Panc1 (cell line): ENCODE measurements at regions not wholly inside any gene's neighbourhood (a gene's known extent, or its start where the extent isn't known, plus 50 kb on each side); places are given as distances from the start of the nearest gene placed in this dataset.

Experiments
- ATAC-seq: fragments of 200-7000 bp; cut with Tn5 transposase; 2 replicates; pipeline ENCODE4 v1.9.1; 2020; ENCODE audit warnings: mild to moderate bottlenecking, moderate library complexity
- BruUV-seq: library from RNA; stranded (reverse); fragments of 400-500 nt; replicated peaks from 2 replicates; lab custom pipeline; 2021; lab: Mats Ljungman, UMichigan
- CTCF ChIA-PET: fragments of 300-600 bp; sonication (Branson Sonifier 250); formaldehyde crosslinking; loops from one replicate; lab custom pipeline; 2022; ENCODE audit warnings: antibody characterized with exemption; lab: Charles Lee
- POLR2A ChIA-PET: fragments of 300-600 bp; sonication (Branson Sonifier 250); formaldehyde crosslinking; loops from one replicate; lab custom pipeline; 2022; ENCODE audit warnings: antibody characterized with exemption; lab: Charles Lee
- DNase-seq: peaks from one replicate; pipeline ENCODE4 v3.0.0-alpha.2; 2010; ENCODE audit warnings: low read depth, low spot score
- H3K27ac ChIP-seq: 2 replicates; pipeline ENCODE4 v1.5.1; 2011; ENCODE audit warnings: mild to moderate bottlenecking, low read length, inconsistent platforms
- H3K27me3 ChIP-seq: fragments of 200-500 bp; sonication (Bioruptor generic); 2 replicates; pipeline ENCODE4 v1.6.0; 2014; ENCODE audit warnings: low read length, inconsistent platforms; ENCODE audit not compliant: control insufficient read depth, insufficient read depth
- H3K36me3 ChIP-seq: fragments of 200-500 bp; sonication (Bioruptor generic); 2 replicates; pipeline ENCODE4 v1.5.1; 2014; ENCODE audit warnings: inconsistent platforms, mild to moderate bottlenecking, low read length, moderate library complexity; ENCODE audit not compliant: control insufficient read depth, insufficient read depth
- H3K4me1 ChIP-seq: 2 replicates; pipeline ENCODE4 v1.5.1; 2011; ENCODE audit warnings: inconsistent platforms, mild to moderate bottlenecking, low read length, moderate library complexity; ENCODE audit not compliant: control insufficient read depth, insufficient read depth
- H3K4me3 ChIP-seq, 2 experiments: 2 replicates each; pipeline ENCODE4 v1.5.1; 2011 to 2012; ENCODE audit warnings: low read depth in 2 of 2, low read length in 2 of 2, mild to moderate bottlenecking in 2 of 2, inconsistent platforms in 1 of 2, moderate library complexity in 1 of 2
- H3K9me3 ChIP-seq: fragments of 200-500 bp; sonication (Bioruptor generic); 2 replicates; pipeline ENCODE4 v1.5.1; 2014; ENCODE audit warnings: low read depth, mild to moderate bottlenecking, inconsistent platforms, low read length, moderate library complexity; ENCODE audit not compliant: control insufficient read depth, insufficient read depth
- CTCF ChIP-seq: fragments of 450-650 bp; IDR thresholded peaks from 2 replicates; pipeline ENCODE4 v1.5.1; 2017; ENCODE audit warnings: mild to moderate bottlenecking
- POLR2AphosphoS5 ChIP-seq: IDR thresholded peaks from 2 replicates; pipeline ENCODE4 v1.6.1; 2012; ENCODE audit warnings: mild to moderate bottlenecking, low read depth, low read length, moderate library complexity
- TCF7L2 ChIP-seq: IDR thresholded peaks from 2 replicates; pipeline ENCODE4 v1.6.1; 2011; ENCODE audit warnings: mild to moderate bottlenecking, low read depth, low read length, inconsistent platforms
- in situ Hi-C: cut with HindIII; loops from 2 replicates; pipeline ENCODE4 v1.10.0; 2016; ENCODE audit warnings: low sequenced_read_pairs, low pct_unique_long_range_greater_than_20kb
- intact Hi-C: fragments of 100-400 bp; cut with micrococcal nuclease; formaldehyde crosslinking; loops from one replicate; pipeline ENCODE4 v1.10.0; 2022; ENCODE audit not compliant: unreplicated experiment
- TF ChIP-seq, protein P1 (sequence below), 2 experiments: IDR thresholded peaks; 2 replicates each; pipeline ENCODE4 v1.6.1; 2011 to 2012; ENCODE audit warnings: low read depth in 2 of 2, control low read depth in 1 of 2, low read length in 1 of 2, mild to moderate bottlenecking in 1 of 2, moderate library complexity in 1 of 2; ENCODE audit not compliant: insufficient read depth in 1 of 2

- ChIA-PET POLR2A (no interaction called here), CTCF (interaction anchor here (0.9 kb wide), 1 partner anchor 244 kb away, joined by 3 read pairs; no protein-coding TSS in a partner anchor)
- ATAC-seq (no peak), DNase-seq (no peak)
- Histone ChIP-seq H3K9me3 (no peaks in the 10 kb centered on the region), H3K27me3 (peaks cover 3% of the 10 kb centered on the region; the same call in 1 of the 2 replicates), H3K4me3 (no peak overlapping the region), H3K27ac (no peak overlapping the region), H3K36me3 (no peaks in the 10 kb centered on the region), H3K4me1 (peaks cover 3% of the 10 kb centered on the region; the same call in 1 of the 2 replicates)
- intact Hi-C loops, result no loop called here
- BruUV-seq, result no TSS peak
- in situ Hi-C loops, result no loop called here
- no peak for TF ChIP-seq POLR2AphosphoS5
- TF ChIP-seq, protein P1, sequence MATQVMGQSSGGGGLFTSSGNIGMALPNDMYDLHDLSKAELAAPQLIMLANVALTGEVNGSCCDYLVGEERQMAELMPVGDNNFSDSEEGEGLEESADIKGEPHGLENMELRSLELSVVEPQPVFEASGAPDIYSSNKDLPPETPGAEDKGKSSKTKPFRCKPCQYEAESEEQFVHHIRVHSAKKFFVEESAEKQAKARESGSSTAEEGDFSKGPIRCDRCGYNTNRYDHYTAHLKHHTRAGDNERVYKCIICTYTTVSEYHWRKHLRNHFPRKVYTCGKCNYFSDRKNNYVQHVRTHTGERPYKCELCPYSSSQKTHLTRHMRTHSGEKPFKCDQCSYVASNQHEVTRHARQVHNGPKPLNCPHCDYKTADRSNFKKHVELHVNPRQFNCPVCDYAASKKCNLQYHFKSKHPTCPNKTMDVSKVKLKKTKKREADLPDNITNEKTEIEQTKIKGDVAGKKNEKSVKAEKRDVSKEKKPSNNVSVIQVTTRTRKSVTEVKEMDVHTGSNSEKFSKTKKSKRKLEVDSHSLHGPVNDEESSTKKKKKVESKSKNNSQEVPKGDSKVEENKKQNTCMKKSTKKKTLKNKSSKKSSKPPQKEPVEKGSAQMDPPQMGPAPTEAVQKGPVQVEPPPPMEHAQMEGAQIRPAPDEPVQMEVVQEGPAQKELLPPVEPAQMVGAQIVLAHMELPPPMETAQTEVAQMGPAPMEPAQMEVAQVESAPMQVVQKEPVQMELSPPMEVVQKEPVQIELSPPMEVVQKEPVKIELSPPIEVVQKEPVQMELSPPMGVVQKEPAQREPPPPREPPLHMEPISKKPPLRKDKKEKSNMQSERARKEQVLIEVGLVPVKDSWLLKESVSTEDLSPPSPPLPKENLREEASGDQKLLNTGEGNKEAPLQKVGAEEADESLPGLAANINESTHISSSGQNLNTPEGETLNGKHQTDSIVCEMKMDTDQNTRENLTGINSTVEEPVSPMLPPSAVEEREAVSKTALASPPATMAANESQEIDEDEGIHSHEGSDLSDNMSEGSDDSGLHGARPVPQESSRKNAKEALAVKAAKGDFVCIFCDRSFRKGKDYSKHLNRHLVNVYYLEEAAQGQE (IDR thresholded peaks at IDR 0.05; ENCODE audit: insufficient read depth in 1 of 2, low read depth in 2 of 2, low read length in 1 of 2), result no peak
- no peak for TF ChIP-seq TCF7L2
These were observed 190.2 kb upstream of the TNRC6C start for GRCh38 chr17:77768248-77768852.

DNA sequence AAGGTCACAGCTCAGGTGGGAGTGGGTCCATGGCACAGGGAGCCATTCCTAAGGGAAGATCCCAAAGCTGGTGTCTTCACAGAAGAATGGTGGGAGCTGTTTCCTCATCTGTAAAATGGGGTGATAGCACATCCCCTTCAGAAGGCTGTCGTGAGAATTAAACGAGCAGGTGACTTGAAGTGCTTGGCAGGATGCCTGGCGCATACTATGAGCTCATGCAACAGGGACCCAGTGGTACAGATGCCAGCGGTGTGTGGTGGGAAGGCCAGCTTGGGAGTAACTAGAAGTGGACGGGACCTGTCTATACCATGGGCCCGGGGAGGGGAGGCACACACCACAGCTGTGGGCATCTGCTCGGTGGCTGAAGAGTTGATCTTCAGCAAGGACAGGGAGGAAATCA lies 189.3 kb upstream of the TNRC6C start:
- Histone ChIP-seq H3K36me3 (no peaks in the 10 kb centered on the region), H3K27me3 (0 out of 2 replicates have a peak, but pooled peaks cover 3% of the 10 kb centered on the region), H3K9me3 (no peaks in the 10 kb centered on the region), H3K4me1 (peaks cover 3% of the 10 kb centered on the region; the same call in 1 of the 2 replicates), H3K27ac (no peak overlapping the region), H3K4me3 (no peak overlapping the region)
- intact Hi-C loops, result no loop called here
- in situ Hi-C loops, result no loop called here
- POLR2A ChIA-PET, result no interaction called here
- DNase-seq, result no peak
- CTCF ChIA-PET, result interaction anchor here (0.9 kb wide), 1 partner anchor 244 kb away, joined by 3 read pairs; no protein-coding TSS in a partner anchor
- TF ChIP-seq, protein P1 (IDR thresholded peaks at IDR 0.05; ENCODE audit: insufficient read depth in 1 of 2, low read depth in 2 of 2, low read length in 1 of 2), result no peak
- TF ChIP-seq TCF7L2 (no peak), POLR2AphosphoS5 (no peak), CTCF (no peak)
- no peak for ATAC-seq
- no TSS peak for BruUV-seq
